ENCODE measurements at regions not wholly inside any gene's neighbourhood (a gene's known extent, or its start where the extent isn't known, plus 50 kb on each side); places are given as distances from the start of the nearest gene placed in this dataset.

DNA sequence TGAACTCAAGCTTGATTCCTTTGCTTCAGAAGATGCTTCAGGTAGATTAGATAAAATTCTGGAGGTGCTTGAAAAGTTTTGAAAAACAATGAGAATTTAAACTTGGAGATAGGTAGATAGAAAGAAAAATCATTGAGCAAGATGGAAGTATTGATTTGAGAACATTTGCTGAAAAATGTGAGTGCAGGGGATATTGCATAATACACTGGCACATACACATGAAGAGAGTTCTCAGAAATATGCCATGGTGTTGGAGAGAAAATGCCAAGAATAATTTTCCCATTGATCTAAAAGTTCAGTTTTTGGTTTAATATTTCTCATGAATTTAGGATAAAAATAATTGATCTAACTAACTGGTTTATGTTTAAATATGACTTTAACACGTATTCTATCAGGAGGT lies 107.2 kb upstream of the GBE1 start:
- TF ChIP-seq, protein P1, sequence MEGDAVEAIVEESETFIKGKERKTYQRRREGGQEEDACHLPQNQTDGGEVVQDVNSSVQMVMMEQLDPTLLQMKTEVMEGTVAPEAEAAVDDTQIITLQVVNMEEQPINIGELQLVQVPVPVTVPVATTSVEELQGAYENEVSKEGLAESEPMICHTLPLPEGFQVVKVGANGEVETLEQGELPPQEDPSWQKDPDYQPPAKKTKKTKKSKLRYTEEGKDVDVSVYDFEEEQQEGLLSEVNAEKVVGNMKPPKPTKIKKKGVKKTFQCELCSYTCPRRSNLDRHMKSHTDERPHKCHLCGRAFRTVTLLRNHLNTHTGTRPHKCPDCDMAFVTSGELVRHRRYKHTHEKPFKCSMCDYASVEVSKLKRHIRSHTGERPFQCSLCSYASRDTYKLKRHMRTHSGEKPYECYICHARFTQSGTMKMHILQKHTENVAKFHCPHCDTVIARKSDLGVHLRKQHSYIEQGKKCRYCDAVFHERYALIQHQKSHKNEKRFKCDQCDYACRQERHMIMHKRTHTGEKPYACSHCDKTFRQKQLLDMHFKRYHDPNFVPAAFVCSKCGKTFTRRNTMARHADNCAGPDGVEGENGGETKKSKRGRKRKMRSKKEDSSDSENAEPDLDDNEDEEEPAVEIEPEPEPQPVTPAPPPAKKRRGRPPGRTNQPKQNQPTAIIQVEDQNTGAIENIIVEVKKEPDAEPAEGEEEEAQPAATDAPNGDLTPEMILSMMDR (optimal IDR thresholded peaks at IDR 0.05 in 1 of 3, IDR thresholded peaks at IDR 0.05 in 1 of 3, conservative IDR thresholded peaks at IDR 0.05 in 1 of 3; ENCODE audit: extremely low read depth in 1 of 3, insufficient read depth in 2 of 3, low read length in 3 of 3): no peak
- TF ChIP-seq EZH2 (IDR thresholded peaks at IDR 0.05; ENCODE audit: low read length): no peak

Measured in keratinocyte (primary cell).